GM12864 (cell line): ENCODE measurements at regions not wholly inside any gene's neighbourhood (a gene's known extent, or its start where the extent isn't known, plus 50 kb on each side); places are given as distances from the start of the nearest gene placed in this dataset.

ENCODE experiments used
- DNase-seq: peaks from one replicate; pipeline ENCODE4 v3.0.0-alpha.2; 2011; ENCODE audit warnings: low read depth
- H3K4me3 ChIP-seq: 2 replicates; pipeline ENCODE4 v1.5.1; 2011; ENCODE audit warnings: mild to moderate bottlenecking, low read depth, low read length, control low read depth
- TF ChIP-seq, protein P1 (sequence below): IDR thresholded peaks from 2 replicates; pipeline ENCODE4 v1.5.1; 2011; ENCODE audit warnings: low read depth, mild to moderate bottlenecking, moderate library complexity, low read length, control low read depth, inconsistent platforms; ENCODE audit errors: missing control alignments

- DNase-seq, result no peak
- TF ChIP-seq, protein P1, sequence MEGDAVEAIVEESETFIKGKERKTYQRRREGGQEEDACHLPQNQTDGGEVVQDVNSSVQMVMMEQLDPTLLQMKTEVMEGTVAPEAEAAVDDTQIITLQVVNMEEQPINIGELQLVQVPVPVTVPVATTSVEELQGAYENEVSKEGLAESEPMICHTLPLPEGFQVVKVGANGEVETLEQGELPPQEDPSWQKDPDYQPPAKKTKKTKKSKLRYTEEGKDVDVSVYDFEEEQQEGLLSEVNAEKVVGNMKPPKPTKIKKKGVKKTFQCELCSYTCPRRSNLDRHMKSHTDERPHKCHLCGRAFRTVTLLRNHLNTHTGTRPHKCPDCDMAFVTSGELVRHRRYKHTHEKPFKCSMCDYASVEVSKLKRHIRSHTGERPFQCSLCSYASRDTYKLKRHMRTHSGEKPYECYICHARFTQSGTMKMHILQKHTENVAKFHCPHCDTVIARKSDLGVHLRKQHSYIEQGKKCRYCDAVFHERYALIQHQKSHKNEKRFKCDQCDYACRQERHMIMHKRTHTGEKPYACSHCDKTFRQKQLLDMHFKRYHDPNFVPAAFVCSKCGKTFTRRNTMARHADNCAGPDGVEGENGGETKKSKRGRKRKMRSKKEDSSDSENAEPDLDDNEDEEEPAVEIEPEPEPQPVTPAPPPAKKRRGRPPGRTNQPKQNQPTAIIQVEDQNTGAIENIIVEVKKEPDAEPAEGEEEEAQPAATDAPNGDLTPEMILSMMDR, result no peak
- no peak overlapping the region for H3K4me3 ChIP-seq
Observed at GRCh38 chr10:128277267-128277840, 151.1 kb upstream of the MKI67 start.

DNA sequence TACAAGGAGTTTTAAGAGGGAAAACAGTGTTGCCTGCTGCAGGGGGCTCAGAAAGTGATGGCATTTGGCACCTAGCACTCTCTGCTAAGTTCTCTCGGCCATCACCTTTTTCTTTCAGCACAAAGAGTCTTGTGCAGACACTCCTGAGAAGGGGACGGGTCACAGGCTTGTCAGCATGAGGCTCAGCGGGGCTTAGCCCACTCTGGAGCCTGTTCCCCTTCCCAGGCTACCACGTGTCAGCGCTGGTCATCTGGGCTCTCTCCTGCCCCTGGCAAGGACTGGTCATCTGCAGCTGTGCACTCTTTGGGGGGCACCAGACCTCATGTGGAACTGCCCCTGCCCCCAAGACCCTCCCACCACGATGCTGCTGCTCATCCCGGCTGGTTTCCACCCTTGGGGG, 152.1 kb upstream of the MKI67 start:
- no peak for DNase-seq
- H3K4me3 ChIP-seq, result no peak overlapping the region
- TF ChIP-seq, protein P1, result no peak

- no peak for DNase-seq
- TF ChIP-seq, protein P1, result peak; percentile 8
- H3K4me3 ChIP-seq, result no peak overlapping the region
Observed at GRCh38 chr10:128280271-128280670, 154.0 kb upstream of the MKI67 start.

DNA sequence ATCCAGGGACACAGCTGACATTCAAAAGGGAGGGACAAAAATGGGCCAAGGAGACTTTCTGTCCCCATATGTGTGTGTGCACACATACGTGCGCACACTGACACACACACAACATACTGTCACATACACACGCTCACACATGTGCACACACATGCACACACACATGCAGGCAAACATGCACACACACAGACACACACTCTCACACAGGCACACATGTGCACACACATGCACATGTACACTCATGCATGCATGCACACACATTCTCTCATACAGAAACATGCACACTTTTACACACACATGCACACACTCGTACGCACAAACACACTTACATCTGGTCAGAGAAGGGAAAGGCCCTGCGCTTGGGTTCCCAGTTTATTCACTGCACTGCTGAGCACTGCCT, 155.1 kb upstream of the MKI67 start:
- TF ChIP-seq, protein P1, result no peak
- no peak for DNase-seq

DNA sequence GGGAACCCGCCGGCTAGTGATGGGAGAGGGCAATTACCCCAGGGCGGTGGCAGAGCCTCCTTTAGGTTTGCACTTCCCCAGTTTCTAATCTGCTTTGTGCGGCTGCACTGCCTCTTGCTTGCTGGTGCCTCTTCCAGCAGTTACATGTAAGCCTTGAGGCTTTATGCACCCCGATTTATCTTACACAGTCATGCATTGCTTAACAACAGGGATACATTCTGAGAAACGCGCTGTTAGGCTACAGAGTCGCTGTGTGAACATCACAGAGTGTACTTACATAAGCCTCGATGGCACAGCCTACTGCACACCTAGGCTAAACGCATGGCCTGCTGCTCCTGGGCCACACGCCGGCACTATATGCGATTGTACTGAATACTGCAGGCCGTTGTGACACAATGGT, 155.6 kb upstream of the MKI67 start:
- TF ChIP-seq, protein P1, result no peak

More for the DNA sequence above, 155.1 kb upstream of the MKI67 start:
- H3K4me3 ChIP-seq, result no peak overlapping the region

DNA sequence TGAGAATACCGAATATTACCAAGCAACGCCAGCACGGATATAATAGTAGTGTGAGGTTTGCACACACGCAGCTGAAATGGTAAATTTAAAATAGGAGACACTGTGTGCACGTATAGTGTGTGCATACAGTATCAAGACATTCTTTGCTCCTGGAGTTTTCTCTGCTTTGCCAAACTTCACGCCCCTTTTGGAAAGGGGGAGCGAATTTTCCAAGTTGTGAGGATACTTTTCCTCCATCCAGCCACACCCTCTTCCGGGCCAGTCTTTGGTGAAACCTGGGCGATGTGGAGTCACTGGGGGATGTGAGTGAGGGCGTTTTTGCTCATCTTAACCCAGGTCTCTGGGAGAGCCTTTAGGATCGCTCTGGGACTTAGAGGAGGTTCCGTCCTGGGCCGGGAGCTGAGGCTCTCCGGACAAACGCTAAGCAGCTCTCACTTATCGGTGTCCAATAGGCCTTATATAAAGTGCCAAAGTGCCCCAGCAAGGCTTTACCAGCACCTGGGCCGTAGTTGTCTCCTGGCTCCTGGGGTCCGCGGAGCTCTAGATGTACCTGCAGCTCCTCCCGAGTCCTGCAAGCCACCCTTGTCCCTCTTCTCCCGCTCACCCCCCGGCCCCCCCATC, 160.0 kb upstream of the MKI67 start:
- TF ChIP-seq, protein P1, result no peak
- no peak for DNase-seq
- H3K4me3 ChIP-seq, result no peak overlapping the region

More for the DNA sequence above, 155.6 kb upstream of the MKI67 start:
- no peak overlapping the region for H3K4me3 ChIP-seq
- DNase-seq, result no peak
